Endothelial cell of umbilical vein (primary cell): ENCODE measurements at regions not wholly inside any gene's neighbourhood (a gene's known extent, or its start where the extent isn't known, plus 50 kb on each side); places are given as distances from the start of the nearest gene placed in this dataset.

Experiments
- BruUV-seq: library from RNA; stranded (reverse); fragments of 400-500 nt; replicated peaks from 2 replicates; lab custom pipeline; 2021; lab: Mats Ljungman, UMichigan
- CTCF ChIA-PET: fragments of 300-600, 350-600 bp; sonication (Branson Sonifier 250); formaldehyde crosslinking; loops from one replicate; lab custom pipeline; 2021; ENCODE audit warnings: antibody characterized with exemption, inconsistent platforms; lab: Charles Lee
- POLR2A ChIA-PET: fragments of 300-600, 350-600 bp; sonication (Branson Sonifier 250); formaldehyde crosslinking; loops from one replicate; lab custom pipeline; 2021; ENCODE audit warnings: antibody characterized with exemption, inconsistent platforms; lab: Charles Lee
- DNase-seq: peaks from one replicate; pipeline ENCODE4 v3.0.0-alpha.2; 2011; ENCODE audit warnings: low read depth, low spot score
- FAIRE-seq: peaks from 2 replicates; lab custom pipeline; 2011; peaks lifted over from hg19 to GRCh38; lab: Jason Lieb, UNC
- H2AFZ ChIP-seq: 2 replicates; pipeline ENCODE4 v1.6.0; 2012; ENCODE audit warnings: low read depth, low read length, control low read depth, inconsistent platforms
- H3K27ac ChIP-seq: 2 replicates; pipeline ENCODE4 v1.5.1; 2011; ENCODE audit warnings: low read depth, mild to moderate bottlenecking, control low read depth, low read length, moderate library complexity; ENCODE audit not compliant: insufficient read depth
- H3K27me3 ChIP-seq, 2 experiments: 2 replicates each; pipeline versions ENCODE4 v1.6.0 to v1.6.1; 2011; ENCODE audit warnings: low read length in 2 of 2, mixed read lengths in 1 of 2; ENCODE audit not compliant: control insufficient read depth in 2 of 2, insufficient read depth in 2 of 2
- H3K36me3 ChIP-seq, 2 experiments: 2 replicates in 1 of 2; 3 replicates in 1 of 2; pipeline ENCODE4 v1.5.1; 2011; ENCODE audit warnings: low read length in 2 of 2, mild to moderate bottlenecking in 1 of 2, moderate library complexity in 1 of 2; ENCODE audit not compliant: control insufficient read depth in 2 of 2, insufficient read depth in 2 of 2; ENCODE audit errors: extremely low read depth in 1 of 2
- H3K4me1 ChIP-seq: 3 replicates; pipeline ENCODE4 v1.5.1; 2011; ENCODE audit warnings: mild to moderate bottlenecking, low read length; ENCODE audit not compliant: control insufficient read depth, insufficient read depth; ENCODE audit errors: extremely low read depth
- H3K4me2 ChIP-seq: 2 replicates; pipeline ENCODE4 v1.6.1; 2011; ENCODE audit warnings: low read length, control low read depth, mixed read lengths; ENCODE audit not compliant: insufficient read depth
- H3K4me3 ChIP-seq, 3 experiments: fragments of 200-600 bp in 1 of 3; sonication (generic), shearing (Covaris generic) in 1 of 3; replicated peaks in 1 of 3; 2 replicates each; pipeline ENCODE4 v1.5.1; 2011 to 2016; ENCODE audit warnings: control low read depth in 3 of 3, low read length in 3 of 3, mild to moderate bottlenecking in 2 of 3, inconsistent platforms in 1 of 3, low read depth in 1 of 3, moderate library complexity in 1 of 3; ENCODE audit not compliant: insufficient read depth in 1 of 3
- H3K79me2 ChIP-seq: 2 replicates; pipeline ENCODE4 v1.6.0; 2012; ENCODE audit warnings: low read length, inconsistent platforms; ENCODE audit not compliant: control insufficient read depth, insufficient read depth
- H3K9ac ChIP-seq: replicated peaks from 2 replicates; pipeline ENCODE3; 2011; ENCODE audit warnings: low read length, control low read depth; ENCODE audit not compliant: insufficient read depth; ENCODE audit errors: extremely low read depth
- H3K9me1 ChIP-seq: replicated peaks from 3 replicates; pipeline ENCODE4 v1.6.0; 2011; ENCODE audit warnings: mild to moderate bottlenecking, low read length; ENCODE audit not compliant: control insufficient read depth, insufficient read depth; ENCODE audit errors: extremely low read depth
- H3K9me3 ChIP-seq: replicated peaks from 2 replicates; pipeline ENCODE4 v1.5.1; 2012; ENCODE audit warnings: low read length, inconsistent platforms; ENCODE audit not compliant: control insufficient read depth, insufficient read depth
- H4K20me1 ChIP-seq: replicated peaks from 2 replicates; pipeline ENCODE3; 2011; ENCODE audit warnings: mild to moderate bottlenecking, low read length; ENCODE audit not compliant: control insufficient read depth, insufficient read depth; ENCODE audit errors: extremely low read depth
- EZH2 ChIP-seq: IDR thresholded peaks from 2 replicates; pipeline ENCODE4 v1.6.1; 2012; ENCODE audit warnings: borderline replicate concordance, low read depth, mild to moderate bottlenecking, moderate library complexity, low read length, inconsistent platforms; ENCODE audit not compliant: severe bottlenecking
- FOS ChIP-seq: IDR thresholded peaks from 2 replicates; pipeline ENCODE4 v1.6.1; 2011; ENCODE audit warnings: mild to moderate bottlenecking, low read length, moderate library complexity, borderline replicate concordance; ENCODE audit not compliant: insufficient read depth
- GATA2 ChIP-seq: IDR thresholded peaks from 2 replicates; pipeline ENCODE4 v1.7.0; 2011; ENCODE audit warnings: low read depth, mild to moderate bottlenecking, moderate library complexity, mixed read lengths, low read length; ENCODE audit not compliant: insufficient read length, insufficient read depth
- JUN ChIP-seq: IDR thresholded peaks from 2 replicates; pipeline ENCODE4 v1.6.1; 2011; ENCODE audit warnings: borderline replicate concordance, low read depth; ENCODE audit not compliant: insufficient read length, insufficient read depth
- MYC ChIP-seq: IDR thresholded peaks from one replicate; pipeline ENCODE4 v1.6.1; 2011; ENCODE audit warnings: mild to moderate bottlenecking, low read depth, low read length
- POLR2A ChIP-seq: IDR thresholded peaks from 2 replicates; pipeline ENCODE4 v1.6.1; 2012; ENCODE audit warnings: low read depth, mild to moderate bottlenecking, control low read depth, low read length
- POLR2AphosphoS5 ChIP-seq: IDR thresholded peaks from 2 replicates; pipeline ENCODE4 v1.6.1; 2012; ENCODE audit warnings: low read depth, mild to moderate bottlenecking, control low read depth, low read length, moderate library complexity; ENCODE audit not compliant: insufficient read depth
- dilution Hi-C: fragments of 300-500 bp; cut with MboI; formaldehyde crosslinking; loops from one replicate; pipeline ENCODE4 v1.15.0; 2019; ENCODE audit warnings: low sequenced_read_pairs; ENCODE audit not compliant: extremely low pct_ligation_motif_present
- intact Hi-C: fragments of 100-400 bp; cut with micrococcal nuclease; formaldehyde crosslinking; loops from one replicate; pipeline ENCODE4 v1.10.0; 2022
- TF ChIP-seq, protein P1 (sequence below), 2 donors: IDR thresholded peaks; 1 replicate in 1 of 2; 2 replicates in 1 of 2; pipeline ENCODE4 v1.5.1; 2011; ENCODE audit warnings: low read length in 2 of 2, mild to moderate bottlenecking in 2 of 2, moderate library complexity in 2 of 2, control low read depth in 1 of 2, inconsistent platforms in 1 of 2, low read depth in 1 of 2; ENCODE audit not compliant: insufficient read depth in 1 of 2; ENCODE audit errors: extremely low read depth in 1 of 2
- TF ChIP-seq, protein P2 (sequence below): IDR thresholded peaks from 2 replicates; pipeline ENCODE4 v1.6.1; 2011; ENCODE audit not compliant: insufficient read depth, insufficient read length

DNA sequence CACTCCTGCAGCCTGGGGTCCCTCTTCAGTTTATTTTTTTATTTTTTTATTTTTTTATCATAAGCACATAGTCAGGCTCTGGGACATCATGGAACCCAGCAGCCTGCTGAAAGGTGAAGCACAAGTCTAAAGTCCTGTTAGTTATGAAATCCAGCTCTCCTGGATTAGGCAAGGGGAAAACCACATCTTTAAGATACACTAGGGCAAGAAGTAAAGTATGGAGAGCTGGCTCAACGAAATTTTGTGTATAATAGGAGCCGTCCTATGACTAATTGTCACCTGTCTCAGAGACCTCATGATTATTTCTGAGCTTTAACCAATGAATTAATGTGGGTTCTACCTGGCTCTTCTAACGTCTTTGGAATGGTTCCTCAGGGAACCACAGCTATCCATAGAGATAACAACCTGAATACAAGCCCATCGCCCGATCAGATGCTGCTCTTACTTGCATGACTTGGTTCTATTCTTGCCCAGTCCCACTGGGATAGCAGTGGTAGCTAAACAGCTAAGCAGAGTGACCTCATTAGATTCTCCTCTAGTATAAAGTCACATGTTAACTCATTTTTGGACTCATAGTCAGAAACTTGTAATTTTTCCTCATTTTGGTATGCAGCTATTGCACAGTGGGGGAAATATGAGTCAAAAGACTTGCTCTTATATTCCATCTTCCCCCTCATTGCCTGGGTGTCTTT, 122.7 kb downstream of the LMO4 start:
- ChIA-PET POLR2A (no interaction called here), CTCF (interaction anchor here (0.9 to 1.7 kb wide), 5 partner anchors 11 to 610 kb away, joined by 3 to 5 read pairs (median 3); no protein-coding TSS in a partner anchor)
- dilution Hi-C loops = no loop called here
- no peak overlapping the region for H3K4me2 ChIP-seq
- H3K4me1 ChIP-seq = no peaks in the 10 kb centered on the region
- BruUV-seq = no TSS peak
- no peak overlapping the region for H2AFZ ChIP-seq
- H3K36me3 ChIP-seq = no peaks in the 10 kb centered on the region
- no peak overlapping the region for H3K9ac ChIP-seq
- no peak for FAIRE-seq
- TF ChIP-seq POLR2AphosphoS5 (no peak), EZH2 (no peak), GATA2 (no peak), FOS (no peak), JUN (no peak), POLR2A (no peak), MYC (no peak)
- TF ChIP-seq, protein P1, sequence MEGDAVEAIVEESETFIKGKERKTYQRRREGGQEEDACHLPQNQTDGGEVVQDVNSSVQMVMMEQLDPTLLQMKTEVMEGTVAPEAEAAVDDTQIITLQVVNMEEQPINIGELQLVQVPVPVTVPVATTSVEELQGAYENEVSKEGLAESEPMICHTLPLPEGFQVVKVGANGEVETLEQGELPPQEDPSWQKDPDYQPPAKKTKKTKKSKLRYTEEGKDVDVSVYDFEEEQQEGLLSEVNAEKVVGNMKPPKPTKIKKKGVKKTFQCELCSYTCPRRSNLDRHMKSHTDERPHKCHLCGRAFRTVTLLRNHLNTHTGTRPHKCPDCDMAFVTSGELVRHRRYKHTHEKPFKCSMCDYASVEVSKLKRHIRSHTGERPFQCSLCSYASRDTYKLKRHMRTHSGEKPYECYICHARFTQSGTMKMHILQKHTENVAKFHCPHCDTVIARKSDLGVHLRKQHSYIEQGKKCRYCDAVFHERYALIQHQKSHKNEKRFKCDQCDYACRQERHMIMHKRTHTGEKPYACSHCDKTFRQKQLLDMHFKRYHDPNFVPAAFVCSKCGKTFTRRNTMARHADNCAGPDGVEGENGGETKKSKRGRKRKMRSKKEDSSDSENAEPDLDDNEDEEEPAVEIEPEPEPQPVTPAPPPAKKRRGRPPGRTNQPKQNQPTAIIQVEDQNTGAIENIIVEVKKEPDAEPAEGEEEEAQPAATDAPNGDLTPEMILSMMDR (IDR thresholded peaks at IDR 0.05; ENCODE audit: extremely low read depth in 1 of 2, insufficient read depth in 1 of 2, low read depth in 1 of 2, low read length in 2 of 2) = no peak
- TF ChIP-seq, protein P2, sequence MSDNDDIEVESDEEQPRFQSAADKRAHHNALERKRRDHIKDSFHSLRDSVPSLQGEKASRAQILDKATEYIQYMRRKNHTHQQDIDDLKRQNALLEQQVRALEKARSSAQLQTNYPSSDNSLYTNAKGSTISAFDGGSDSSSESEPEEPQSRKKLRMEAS = no peak
- DNase-seq = no peak
- H3K27me3 ChIP-seq = no peaks in the 10 kb centered on the region
- no peaks in the 10 kb centered on the region for H3K9me1 ChIP-seq
- intact Hi-C loops = no loop called here
- no peaks in the 10 kb centered on the region for H3K9me3 ChIP-seq
- H3K4me3 ChIP-seq = no peak overlapping the region
- no peak overlapping the region for H3K27ac ChIP-seq
- H4K20me1 ChIP-seq = no peaks in the 10 kb centered on the region
- H3K79me2 ChIP-seq = no peaks in the 10 kb centered on the region
